HG03103 (cell line): ENCODE measurements at regions not wholly inside any gene's neighbourhood (a gene's known extent, or its start where the extent isn't known, plus 50 kb on each side); places are given as distances from the start of the nearest gene placed in this dataset.
"Not testable (repeated sequence)": the region's sequence is repeated elsewhere in the genome, so short reads cannot be mapped to it uniquely, and the experiment has no call there.

Source experiments
- ATAC-seq: cut with Tn5 transposase; IDR thresholded peaks from one replicate; pipeline ENCODE4 v1.9.1; 2021; ENCODE audit warnings: low read depth; ENCODE audit not compliant: unreplicated experiment

GRCh38 chr6:131424475-131424874 lies 148.6 kb upstream of the ARG1 start:
- ATAC-seq, result no peak

DNA sequence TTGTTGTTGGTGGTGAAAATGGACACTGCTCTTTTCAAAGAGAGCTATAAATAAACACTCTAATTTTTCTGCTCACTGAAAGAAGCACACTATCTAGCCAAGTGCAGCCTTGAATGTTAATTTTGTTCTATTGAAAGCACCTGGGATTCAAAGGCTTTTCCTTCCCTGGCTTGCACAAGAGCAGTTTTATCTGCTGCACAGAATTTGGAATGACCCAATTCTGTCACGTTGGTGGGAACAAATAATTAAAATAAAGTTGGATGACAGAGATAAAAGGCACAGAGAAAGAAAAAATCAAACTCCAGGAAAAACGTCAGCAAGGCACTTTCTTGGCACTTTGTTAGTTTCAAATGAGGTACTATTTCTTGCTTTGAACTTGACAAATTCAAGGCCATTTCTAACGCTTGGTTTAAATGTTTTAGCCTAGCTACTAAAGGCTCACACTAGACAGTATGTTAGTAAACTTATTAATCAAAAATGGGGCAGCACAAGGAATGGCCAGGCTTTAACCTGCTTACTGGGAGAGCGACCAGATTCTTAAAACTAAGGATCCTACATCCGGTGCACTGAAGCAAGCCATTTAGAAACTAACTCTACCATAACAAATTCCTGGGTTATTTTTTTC lies 145.5 kb upstream of the ARG1 start:
- ATAC-seq, result no peak

DNA sequence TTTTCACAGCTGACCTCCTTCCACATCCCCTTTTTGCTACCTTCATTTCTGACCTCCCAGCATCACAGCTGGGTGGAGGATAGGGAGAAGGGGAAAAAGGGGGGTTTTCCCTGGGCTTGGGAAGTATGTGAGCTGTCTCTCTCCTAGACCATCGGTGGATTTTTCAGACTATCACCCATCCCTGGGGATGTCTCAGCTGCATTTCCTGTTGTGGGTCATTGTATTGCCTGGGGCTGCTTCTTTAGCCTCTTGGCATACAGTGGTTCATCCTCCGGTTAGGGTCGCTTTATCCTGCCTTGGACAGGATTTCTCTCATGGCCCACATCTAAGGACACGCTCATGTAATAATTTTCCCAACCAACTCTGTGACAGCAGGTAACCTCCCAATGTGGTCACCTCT lies 142.5 kb upstream of the ARG1 start:
- no peak for ATAC-seq

- ATAC-seq, result no peak
These were observed 141.3 kb upstream of the ARG1 start for GRCh38 chr6:131431718-131432117.

DNA sequence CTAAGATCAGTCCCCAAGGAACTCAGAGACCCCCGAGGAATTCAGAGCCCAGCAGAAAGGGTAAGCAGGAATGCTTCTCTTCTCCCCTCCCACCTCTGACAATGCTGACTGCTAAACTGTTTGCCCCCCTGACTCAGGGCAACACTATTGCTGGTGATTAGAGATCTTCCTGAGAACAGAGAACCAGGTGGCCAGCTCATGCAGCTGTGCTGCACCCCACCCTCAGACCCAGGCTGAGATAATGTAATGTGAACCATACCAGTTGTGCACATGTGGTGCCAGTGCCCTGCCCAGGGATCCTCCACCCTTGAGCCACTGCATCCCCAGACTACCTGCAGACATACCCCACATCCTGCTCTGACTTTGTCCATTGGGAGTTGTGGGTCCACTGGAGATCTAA lies 139.1 kb upstream of the ARG1 start:
- ATAC-seq, result no peak

DNA sequence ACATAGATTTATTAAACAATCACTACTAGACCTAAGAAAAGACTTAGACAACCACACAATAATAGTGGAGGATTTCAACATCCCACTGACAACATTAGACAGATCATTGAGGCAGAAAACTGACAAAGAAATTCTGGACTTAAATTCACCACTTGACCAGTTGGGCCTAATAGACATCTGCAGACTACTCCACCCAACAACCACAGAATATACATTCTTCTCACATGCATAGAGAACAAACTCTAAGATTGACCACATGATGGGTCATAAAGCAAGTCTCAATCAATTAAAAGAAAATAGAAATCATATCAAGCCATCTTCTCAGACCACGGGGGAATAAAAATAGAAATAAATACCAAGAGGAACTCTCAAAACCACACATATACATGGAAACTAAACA lies 136.7 kb upstream of the ARG1 start:
- no peak for ATAC-seq

DNA sequence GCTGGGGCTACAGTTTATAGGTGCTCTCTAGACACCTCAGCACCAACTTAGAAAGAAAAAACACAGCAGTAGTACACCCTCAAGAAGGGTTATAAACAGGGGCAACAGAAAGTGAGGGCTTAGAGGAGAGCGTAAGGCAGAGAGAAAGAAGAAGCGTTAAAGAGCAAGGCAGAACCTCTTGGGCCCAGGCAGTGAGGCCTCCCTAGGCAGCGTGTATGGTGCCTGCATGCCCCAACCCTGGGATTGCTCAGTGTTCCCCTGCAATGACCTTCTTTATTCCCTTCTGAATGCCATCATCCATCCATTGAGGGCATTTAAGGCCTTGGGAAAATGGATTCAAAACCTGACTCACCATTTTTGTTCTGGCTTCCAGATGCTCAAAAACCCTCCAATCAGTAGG lies 130.0 kb upstream of the ARG1 start:
- ATAC-seq, result no peak

GRCh38 chr6:131443514-131443913 lies 129.5 kb upstream of the ARG1 start:
- ATAC-seq, result no peak

- ATAC-seq, result not testable (repeated sequence)
These were observed 127.7 kb upstream of the ARG1 start for GRCh38 chr6:131445356-131445755.

DNA sequence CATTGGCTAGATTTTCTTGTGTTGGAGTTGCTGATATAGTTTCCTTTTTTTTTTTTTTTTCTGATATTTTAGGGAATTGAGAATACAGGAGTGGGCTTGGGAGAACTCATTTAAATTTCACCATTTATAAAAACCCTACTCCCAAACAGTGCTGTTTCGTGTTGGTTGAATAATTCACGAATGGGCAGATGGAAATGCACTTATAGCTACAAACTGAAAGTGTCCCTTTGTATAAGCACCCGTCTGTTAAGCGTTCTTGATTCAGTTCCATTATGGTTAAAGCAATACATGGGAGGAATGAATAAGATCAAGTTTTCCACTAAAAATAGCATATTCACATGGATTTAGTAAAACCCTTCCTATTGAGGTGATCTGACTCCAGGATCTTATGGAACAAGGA lies 122.2 kb upstream of the ARG1 start:
- no peak for ATAC-seq

GRCh38 chr6:131451321-131452144 lies 121.5 kb upstream of the ARG1 start:
- ATAC-seq, result no peak

DNA sequence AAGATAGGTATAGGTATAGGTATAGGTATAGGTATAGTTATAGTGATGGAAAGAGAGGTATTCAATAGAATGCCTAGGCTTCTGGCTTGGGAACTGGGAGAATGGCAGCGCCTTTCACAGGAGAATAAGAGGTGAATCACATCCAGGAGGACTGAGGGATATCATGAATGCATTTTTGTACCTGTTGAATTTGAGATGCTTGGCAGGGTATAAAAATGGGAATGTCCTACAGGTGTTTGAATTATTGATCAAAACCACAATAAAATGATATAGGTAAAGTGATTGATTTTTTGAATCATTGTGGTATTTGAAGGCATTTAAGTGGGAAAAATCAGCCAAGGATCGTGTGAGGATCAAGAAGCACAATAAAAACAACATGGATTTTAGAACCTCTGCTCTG lies 119.2 kb upstream of the ARG1 start:
- no peak for ATAC-seq

GRCh38 chr6:131456565-131456964 lies 116.5 kb upstream of the ARG1 start:
- no peak for ATAC-seq

- no peak for ATAC-seq
These were observed 114.0 kb upstream of the ARG1 start for GRCh38 chr6:131459005-131459404.

DNA sequence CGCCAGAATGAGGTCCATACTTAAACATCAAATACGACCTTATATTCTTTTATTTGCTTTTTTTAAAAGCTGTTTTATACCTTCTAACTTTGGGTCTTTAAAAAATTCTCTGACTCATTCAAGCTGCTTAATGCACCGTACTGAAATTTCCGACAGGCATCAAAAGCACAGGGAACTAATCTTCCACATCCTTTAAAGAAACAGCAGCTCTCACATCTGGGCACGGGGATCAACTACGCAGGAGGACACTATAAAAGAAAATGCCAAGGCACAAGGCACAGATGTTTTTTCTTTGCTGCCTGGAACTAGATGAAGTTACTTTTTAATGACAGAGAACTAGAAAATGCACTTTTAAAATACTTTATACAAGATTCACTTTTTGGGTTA lies 112.4 kb upstream of the ARG1 start:
- no peak for ATAC-seq

GRCh38 chr6:131469130-131469529 lies 103.9 kb upstream of the ARG1 start:
- no peak for ATAC-seq

DNA sequence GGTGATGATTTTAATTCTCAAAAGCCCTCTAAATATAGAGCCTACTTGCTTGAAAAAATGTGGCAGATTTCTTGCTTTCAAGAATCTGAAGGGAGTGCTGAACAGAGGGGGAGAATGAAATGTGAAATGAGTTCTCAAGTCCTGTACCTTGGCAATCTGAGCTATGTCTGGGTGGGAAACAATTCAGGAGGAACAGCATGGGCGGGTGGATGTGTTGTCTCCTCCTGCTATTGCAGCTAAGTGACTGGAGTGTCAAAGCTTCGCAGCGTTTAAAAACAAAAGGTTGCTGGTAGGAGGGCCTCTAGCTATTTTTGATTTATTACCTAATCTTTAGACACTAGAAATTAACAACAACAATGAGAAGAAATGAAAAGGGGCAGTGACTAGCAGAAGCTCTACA lies 102.5 kb upstream of the ARG1 start:
- ATAC-seq, result no peak

DNA sequence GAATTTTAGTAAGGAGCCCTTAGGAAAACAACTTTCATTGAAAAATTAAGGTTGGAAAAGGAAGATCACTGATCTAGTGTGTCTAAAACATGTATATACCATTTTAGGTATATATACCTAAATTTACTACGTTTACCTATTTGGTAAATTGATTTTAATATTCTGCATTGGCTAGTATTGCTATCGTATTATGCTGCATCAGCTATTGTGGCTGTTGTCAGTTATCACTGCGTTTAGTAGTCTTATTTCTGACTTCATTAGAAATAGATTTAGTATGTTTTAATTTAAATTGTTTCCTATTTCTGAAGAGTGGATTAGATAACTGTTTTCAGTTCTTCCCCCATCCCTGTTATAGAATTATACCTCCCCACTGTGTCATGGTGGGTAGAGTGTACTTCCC lies 101.7 kb upstream of the ARG1 start:
- ATAC-seq, result no peak

DNA sequence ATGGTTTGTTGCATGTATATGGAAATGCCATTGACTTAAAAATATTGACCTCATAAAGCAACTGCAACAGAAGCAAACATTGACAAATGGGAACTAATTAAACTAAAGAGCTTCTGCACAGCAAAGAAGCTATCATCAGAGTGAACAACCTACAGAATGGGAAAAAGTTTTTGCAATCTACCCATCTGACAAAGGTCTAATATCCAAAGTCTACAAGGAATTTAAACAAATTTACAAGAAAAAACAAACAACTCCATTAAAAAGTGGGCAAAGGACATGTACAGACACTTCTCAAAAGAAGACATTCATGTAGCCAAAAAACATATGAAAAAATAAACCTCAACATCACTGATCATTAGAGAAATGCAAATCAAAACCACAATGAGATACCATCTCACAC lies 99.7 kb upstream of the ARG1 start:
- not testable (repeated sequence) for ATAC-seq

DNA sequence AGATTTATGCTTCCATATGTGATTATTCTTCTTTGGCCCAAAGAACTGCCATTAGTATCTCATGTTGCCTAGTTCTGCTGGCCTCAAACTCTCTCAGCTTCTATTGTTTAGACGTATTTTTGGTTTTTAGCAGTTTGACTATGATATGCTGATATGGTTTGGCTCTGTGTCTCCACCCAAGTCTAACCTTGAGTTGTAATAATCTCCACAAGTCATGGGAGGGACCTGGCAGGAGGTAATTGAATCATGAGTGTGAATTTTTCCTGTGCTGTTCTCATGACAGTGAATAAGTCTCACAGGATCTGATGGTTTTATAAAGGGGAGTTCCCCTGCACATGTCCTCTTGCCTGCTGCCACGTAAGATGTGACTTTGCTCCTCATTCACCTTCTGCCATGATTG lies 96.7 kb upstream of the ARG1 start:
- no peak for ATAC-seq

DNA sequence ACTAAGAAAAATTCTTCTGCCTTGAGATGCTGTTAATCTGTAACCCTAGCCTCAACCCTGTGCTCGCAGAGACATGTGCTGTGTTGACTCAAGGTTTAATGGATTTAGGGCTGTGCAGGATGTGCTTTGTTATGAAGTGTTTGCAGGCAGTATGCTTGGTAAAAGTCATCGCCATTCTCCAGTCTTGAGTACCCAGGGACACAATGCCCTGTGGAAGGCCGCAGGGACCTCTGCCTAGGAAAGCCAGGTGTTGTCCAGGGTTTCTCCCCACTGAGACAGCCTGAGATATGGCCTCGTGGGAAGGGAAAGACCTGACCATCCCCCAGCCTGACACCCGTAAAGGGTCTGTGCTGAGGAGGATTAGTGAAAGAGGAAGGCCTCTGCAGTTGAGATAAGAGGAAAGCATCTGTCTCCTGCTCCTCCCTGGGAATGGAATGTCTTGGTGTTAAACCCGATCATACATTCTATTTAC lies 94.2 kb upstream of the ARG1 start:
- not testable (repeated sequence) for ATAC-seq

DNA sequence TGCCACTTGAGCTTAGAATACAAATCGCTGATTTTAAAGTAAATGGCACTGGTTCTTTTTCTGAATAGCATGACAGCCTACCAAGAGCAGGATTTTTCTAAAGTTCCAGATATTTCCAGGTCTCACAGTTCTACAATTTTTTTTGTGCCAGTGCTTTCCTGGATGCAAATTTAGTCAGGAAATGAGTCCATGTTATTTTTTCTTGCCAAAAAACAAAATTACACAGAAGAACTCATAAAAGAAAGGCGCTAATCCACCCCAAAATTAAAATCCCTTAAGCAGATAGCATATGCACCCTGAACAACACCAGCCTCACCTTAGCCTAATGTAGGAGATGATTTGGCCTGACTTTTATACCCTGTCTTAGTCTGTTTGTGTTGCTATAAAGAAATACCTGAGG lies 86.4 kb upstream of the ARG1 start:
- no peak for ATAC-seq
